SU-DHL-6 (cell line): ENCODE measurements at regions not wholly inside any gene's neighbourhood (a gene's known extent, or its start where the extent isn't known, plus 50 kb on each side); places are given as distances from the start of the nearest gene placed in this dataset.

Source experiments
- EZH2phosphoT487 ChIP-seq: fragments of 200-600 bp; sonication (generic), shearing (Covaris generic); conservative IDR thresholded peaks from 2 replicates; pipeline ENCODE4 v1.6.1; 2018; ENCODE audit warnings: mild to moderate bottlenecking, antibody characterized with exemption, low read length, moderate library complexity, mixed read lengths
- TF ChIP-seq, protein P1 (sequence below): fragments of 200-600 bp; sonication (generic); IDR thresholded peaks from one replicate; pipeline ENCODE4 v1.5.1; 2017; ENCODE audit warnings: antibody characterized with exemption, mild to moderate bottlenecking, low read length, moderate library complexity; ENCODE audit not compliant: insufficient read depth, poor library complexity, severe bottlenecking

DNA sequence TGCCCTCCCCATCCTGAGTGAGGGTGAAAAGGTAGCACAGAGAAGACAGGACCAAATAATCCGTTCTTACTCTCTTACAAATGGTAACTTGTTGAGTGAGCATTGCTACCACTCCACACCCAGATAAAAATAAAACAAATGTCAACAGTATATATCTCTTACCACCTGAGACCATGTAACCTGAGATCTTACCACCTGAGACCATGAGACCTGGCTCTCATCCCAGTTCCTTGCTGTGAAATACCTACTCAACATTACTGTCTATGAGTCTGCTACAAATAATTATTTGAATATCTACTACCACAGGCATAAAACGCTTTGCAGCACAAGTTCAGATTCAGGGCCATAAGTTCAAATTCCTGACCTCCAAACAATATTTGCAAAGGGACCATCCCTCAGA, 234.7 kb downstream of the C1D start:
- TF ChIP-seq, protein P1, sequence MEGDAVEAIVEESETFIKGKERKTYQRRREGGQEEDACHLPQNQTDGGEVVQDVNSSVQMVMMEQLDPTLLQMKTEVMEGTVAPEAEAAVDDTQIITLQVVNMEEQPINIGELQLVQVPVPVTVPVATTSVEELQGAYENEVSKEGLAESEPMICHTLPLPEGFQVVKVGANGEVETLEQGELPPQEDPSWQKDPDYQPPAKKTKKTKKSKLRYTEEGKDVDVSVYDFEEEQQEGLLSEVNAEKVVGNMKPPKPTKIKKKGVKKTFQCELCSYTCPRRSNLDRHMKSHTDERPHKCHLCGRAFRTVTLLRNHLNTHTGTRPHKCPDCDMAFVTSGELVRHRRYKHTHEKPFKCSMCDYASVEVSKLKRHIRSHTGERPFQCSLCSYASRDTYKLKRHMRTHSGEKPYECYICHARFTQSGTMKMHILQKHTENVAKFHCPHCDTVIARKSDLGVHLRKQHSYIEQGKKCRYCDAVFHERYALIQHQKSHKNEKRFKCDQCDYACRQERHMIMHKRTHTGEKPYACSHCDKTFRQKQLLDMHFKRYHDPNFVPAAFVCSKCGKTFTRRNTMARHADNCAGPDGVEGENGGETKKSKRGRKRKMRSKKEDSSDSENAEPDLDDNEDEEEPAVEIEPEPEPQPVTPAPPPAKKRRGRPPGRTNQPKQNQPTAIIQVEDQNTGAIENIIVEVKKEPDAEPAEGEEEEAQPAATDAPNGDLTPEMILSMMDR = no peak
- TF ChIP-seq EZH2phosphoT487 = no peak
